GM12892 (cell line): ENCODE measurements at regions not wholly inside any gene's neighbourhood (a gene's known extent, or its start where the extent isn't known, plus 50 kb on each side); places are given as distances from the start of the nearest gene placed in this dataset.
"Not testable (repeated sequence)": the region's sequence is repeated elsewhere in the genome, so short reads cannot be mapped to it uniquely, and the experiment has no call there.

ENCODE experiments used
- DNase-seq: peaks from one replicate; pipeline ENCODE4 v3.0.0; 2011; ENCODE audit not compliant: insufficient read length
- FAIRE-seq: peaks from 2 replicates; lab custom pipeline; 2011; peaks lifted over from hg19 to GRCh38; lab: Jason Lieb, UNC
- POLR2A ChIP-seq: IDR thresholded peaks from 2 replicates; pipeline ENCODE4 v1.6.1; 2011; ENCODE audit warnings: low read depth, low read length, control low read depth
- POLR2AphosphoS5 ChIP-seq: IDR thresholded peaks from 2 replicates; pipeline ENCODE4 v1.6.1; 2011; ENCODE audit warnings: low read depth, low read length, control low read depth
- TAF1 ChIP-seq: IDR thresholded peaks from 2 replicates; pipeline ENCODE4 v1.6.1; 2011; ENCODE audit warnings: low read depth, mild to moderate bottlenecking, control low read depth, low read length, borderline replicate concordance

DNA sequence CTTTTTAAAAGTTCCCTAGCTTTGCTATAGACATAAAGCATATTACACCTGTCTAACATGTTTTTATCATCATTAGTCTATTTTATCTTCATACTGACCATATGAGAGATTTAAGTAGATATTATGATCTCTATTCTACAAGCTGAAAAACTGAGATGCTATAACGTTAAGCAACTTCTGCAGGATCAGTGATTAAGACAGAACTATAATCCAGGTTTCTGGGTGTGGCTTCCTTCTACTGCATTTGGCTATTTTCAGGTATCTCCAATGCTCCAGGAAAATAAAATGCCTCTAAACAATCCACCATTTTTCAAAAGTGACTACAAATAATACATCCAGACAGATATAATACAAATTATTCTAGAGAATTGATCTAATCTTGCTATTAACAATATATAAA lies 53.4 kb downstream of the RGS2 start:
- DNase-seq (no peak), FAIRE-seq (no peak)
- no peak for TF ChIP-seq TAF1
- no peak for TF ChIP-seq POLR2AphosphoS5
- no peak for TF ChIP-seq POLR2A

DNA sequence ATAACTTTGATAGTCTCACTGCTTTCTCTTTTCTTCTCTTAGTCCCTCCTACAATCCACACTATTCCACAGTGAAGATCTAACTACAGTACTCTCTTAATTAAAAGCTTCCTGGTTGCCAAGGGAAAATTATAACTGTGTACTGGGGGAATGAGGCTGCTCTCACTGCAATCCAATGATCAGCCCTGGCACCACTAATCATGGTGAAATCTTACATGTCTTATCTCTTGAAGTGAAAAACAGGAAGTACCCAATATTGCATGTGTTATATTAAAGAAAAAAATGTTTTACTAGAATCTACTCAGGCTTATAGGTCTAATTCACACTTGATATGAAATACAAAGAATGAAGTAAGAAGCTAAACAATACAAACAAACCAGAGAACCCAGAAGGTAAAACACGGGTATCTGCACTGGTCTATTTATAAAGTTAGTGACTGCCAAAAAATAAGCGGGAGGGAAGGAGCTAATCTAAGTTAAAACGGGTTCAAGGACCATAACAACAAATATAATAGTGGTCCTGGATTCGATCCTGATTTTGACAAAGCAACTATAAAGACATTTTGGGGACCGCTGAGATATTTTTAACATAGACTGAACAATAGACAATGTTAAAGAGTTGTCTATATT lies 57.5 kb downstream of the RGS2 start:
- DNase-seq (no peak), FAIRE-seq (no peak)
- TF ChIP-seq POLR2A (no peak), TAF1 (no peak), POLR2AphosphoS5 (no peak)

DNA sequence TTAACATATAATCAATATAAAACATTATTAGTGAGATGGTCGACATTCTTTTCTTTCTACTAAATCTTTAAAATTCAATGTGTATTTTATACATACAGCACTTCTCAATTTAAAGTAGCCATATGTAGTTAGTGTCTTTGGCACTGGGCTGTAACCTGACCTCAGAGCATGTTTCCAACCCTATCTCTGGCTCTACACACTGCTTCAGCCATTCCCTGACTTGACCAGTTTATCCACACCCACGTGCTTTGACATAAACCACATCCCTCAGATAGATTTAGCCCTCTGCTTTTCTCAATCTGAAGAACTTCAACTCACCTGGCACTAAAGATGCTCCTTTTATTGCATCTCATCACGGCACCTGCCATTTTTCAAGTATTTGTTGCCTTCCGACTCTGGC lies 58.3 kb downstream of the RGS2 start:
- no peak for DNase-seq
- TF ChIP-seq POLR2A (no peak), TAF1 (no peak), POLR2AphosphoS5 (no peak)
- FAIRE-seq, result no peak

DNA sequence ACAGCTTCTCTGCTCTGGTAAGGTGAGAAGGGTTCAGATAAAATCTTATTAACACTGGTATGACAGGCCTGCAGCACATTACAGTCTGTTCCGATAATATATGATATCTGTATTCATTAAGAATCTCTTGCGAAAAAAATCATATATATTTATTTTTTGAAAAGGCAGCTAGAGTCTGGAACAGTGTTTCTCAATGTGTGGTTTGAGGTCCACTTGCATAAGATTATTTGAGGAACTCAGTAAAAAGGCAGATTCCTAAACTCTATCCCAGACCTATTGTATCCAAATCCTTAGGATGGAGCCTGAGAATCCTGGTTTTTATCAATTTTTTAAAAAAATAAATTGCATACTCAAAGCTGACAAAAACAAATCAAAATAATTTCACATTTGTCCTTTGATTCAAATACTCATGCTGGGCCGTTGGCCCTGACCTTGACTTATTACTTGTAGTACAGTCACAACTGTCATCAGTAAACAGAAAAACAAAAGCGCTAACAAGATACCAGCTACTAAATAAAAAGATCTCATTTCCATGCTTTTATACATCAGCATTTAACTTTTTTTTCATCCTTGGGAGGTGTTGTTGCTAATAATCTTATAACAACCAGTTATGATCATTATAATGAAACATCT lies 60.6 kb downstream of the RGS2 start:
- FAIRE-seq, result no peak
- no peak for TF ChIP-seq TAF1
- no peak for TF ChIP-seq POLR2A
- no peak for TF ChIP-seq POLR2AphosphoS5
- no peak for DNase-seq

DNA sequence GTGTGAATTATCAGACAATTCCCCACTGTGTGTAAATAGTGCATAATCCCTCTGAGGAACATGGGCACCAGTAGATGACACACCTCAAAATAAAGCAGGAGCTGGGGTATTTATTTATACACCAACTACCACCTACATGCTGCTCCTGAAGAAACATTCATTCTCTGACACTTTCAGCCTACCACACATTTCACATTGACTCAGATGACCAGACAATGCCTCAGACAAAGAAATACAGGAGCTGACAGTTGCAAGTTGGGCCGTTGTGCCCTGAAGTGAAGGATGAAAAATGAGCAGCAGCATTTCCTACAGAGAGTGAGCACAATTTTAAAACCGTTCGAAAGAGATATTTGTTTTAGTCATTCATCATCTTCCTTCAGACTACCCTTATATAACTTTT lies 63.2 kb downstream of the RGS2 start:
- TF ChIP-seq TAF1, result no peak
- no peak for TF ChIP-seq POLR2AphosphoS5
- TF ChIP-seq POLR2A, result no peak

DNA sequence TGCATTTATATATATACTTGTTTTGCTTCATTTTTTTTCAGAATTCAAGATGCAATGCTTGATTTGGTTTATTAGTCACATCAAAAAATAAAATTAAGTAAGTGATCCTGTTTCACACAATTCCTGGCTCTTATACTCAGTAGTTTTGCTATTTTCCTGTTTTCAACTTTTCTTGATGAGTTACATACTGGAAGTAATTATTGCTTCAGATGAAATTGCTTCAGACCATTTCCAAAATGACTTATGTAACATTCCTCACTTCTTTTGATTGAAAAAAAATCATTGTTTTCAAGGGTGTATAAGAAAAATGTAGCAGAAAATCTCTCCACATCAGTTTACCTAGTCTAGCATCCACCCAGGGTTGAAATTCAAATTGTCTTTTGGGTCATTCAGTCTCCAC lies 65.0 kb downstream of the RGS2 start:
- DNase-seq, result no peak
- no peak for FAIRE-seq
- TF ChIP-seq POLR2AphosphoS5 (no peak), POLR2A (no peak), TAF1 (no peak)

More for the DNA sequence above, 63.2 kb downstream of the RGS2 start:
- DNase-seq (no peak), FAIRE-seq (no peak)

- DNase-seq, result no peak
- TF ChIP-seq POLR2A (no peak), TAF1 (no peak), POLR2AphosphoS5 (no peak)
- no peak for FAIRE-seq
Measured at GRCh38 chr1:192876633-192877032, 67.8 kb downstream of the RGS2 start.

DNA sequence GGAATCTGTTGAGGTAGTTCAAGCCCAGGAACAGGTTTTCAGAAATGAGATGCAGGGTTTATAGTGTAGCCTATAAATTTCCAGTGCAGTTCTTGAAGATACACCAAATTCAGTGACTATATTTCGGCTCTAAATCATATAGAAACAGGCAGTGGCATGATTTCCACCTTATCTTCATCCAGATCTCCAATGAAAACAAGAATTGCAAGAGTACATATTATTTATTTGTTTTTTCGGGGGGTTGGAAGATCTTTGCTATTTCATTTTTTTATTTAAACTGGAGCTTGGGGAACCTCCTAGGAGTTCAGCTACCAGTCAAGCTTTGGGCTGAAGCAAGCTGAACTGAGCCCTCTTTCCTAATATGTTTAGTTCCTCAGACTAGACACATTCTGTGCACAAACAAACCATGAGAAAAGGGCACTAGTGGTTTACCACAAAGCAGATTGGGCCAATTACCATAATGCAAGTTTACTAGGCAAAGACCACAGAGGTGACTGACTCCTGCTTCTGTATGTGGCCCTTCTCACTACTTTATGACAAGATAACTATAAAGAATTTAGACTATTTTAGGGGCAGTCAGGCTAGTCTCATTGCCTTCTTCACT lies 68.5 kb downstream of the RGS2 start:
- DNase-seq (no peak), FAIRE-seq (no peak)
- TF ChIP-seq TAF1, result no peak
- no peak for TF ChIP-seq POLR2AphosphoS5
- TF ChIP-seq POLR2A, result no peak

- DNase-seq (no peak), FAIRE-seq (no peak)
- TF ChIP-seq POLR2A, result no peak
- no peak for TF ChIP-seq POLR2AphosphoS5
- no peak for TF ChIP-seq TAF1
Measured at GRCh38 chr1:192878249-192878648, 69.4 kb downstream of the RGS2 start.

DNA sequence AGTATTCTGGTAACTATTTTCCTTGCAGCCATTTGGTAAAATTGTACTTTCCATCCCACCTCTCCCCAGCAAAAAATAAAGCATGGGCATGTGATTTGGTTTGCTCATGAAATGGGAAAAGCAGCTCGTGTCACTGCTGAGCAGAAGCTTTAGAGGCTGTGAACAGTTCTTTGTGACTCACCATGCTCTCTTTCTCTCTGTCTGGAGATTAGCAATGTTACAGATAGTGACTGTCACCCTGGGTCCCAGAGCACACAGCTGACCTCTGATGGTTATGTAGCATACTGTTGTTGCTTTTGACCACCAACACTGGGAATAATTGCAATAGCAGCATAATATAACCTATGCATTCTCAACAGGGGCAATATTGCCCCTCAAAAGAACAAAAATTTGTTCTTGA lies 70.6 kb downstream of the RGS2 start:
- DNase-seq (no peak), FAIRE-seq (no peak)
- TF ChIP-seq TAF1 (no peak), POLR2A (no peak), POLR2AphosphoS5 (no peak)

DNA sequence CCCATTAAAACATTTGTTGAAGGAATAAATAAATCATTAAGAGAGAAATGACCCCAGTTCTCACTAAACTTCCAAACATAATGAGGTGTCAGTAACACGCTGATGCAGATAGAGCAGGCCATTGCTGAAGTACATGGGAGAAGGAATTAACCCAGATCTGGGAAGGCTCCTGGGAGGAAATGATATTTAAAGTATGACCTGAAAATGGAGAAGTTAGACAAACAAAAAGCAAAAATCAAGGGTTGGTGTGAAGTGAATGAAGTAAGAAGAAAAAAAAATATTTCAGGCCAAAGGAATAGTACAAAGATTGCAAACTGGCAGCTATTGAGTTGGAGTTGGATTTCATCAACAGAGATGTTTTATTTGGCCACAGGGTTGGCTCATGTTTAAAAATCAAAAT lies 71.4 kb downstream of the RGS2 start:
- TF ChIP-seq POLR2A (no peak), POLR2AphosphoS5 (no peak), TAF1 (no peak)
- DNase-seq, result no peak
- FAIRE-seq, result no peak

DNA sequence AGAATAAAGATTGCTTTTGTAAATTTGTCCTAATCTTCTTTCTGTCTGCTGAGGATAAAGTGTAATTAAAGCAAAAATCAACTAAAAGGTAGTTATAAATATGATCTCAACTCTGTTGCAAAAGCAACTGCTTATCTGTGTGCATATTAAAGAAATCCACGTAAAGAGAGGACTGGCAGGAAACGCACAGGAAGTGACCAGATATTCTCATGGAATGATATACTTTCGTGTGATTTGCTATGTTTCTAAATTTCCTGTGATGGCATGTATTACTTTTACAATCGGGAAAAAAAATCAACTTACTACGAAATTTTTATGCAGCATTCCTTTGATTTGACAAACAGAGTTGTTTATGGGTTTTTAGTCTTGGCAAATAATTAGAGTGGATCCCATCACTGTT lies 75.4 kb downstream of the RGS2 start:
- FAIRE-seq (no peak), DNase-seq (no peak)
- TF ChIP-seq TAF1 (no peak), POLR2A (no peak), POLR2AphosphoS5 (no peak)

GRCh38 chr1:192885387-192885786 lies 76.5 kb downstream of the RGS2 start:
- peak; percentile 86 for FAIRE-seq
- DNase-seq, result not testable (repeated sequence)
